Uterus (tissue), 2 donors: ENCODE measurements at regions not wholly inside any gene's neighbourhood (a gene's known extent, or its start where the extent isn't known, plus 50 kb on each side); places are given as distances from the start of the nearest gene placed in this dataset.

Experiments
- CTCF ChIP-seq, 4 experiments: fragments of 200-600 bp in 2 of 4; fragments of 450-650 bp in 2 of 4; sonication (generic) in 2 of 4; IDR thresholded peaks; one replicate each; pipeline ENCODE4 v1.5.1; 2016 to 2019; ENCODE audit warnings: antibody characterized with exemption in 4 of 4, mild to moderate bottlenecking in 2 of 4, moderate library complexity in 1 of 4
- POLR2A ChIP-seq, 2 donors: fragments of 450-650 bp; IDR thresholded peaks; one replicate each; pipeline ENCODE4 v1.6.1; 2016; ENCODE audit warnings: antibody characterized with exemption in 2 of 2, mild to moderate bottlenecking in 1 of 2, moderate library complexity in 1 of 2

- no peak for TF ChIP-seq CTCF (IDR thresholded peaks at IDR 0.05)
- no peak for TF ChIP-seq POLR2A (IDR thresholded peaks at IDR 0.05)
Measured at GRCh38 chr17:27947005-27947406, 53.8 kb upstream of the LYRM9 start.
